Neural crest cell (in vitro differentiated cells): ENCODE measurements at regions not wholly inside any gene's neighbourhood (a gene's known extent, or its start where the extent isn't known, plus 50 kb on each side); places are given as distances from the start of the nearest gene placed in this dataset.

Experiments used
- DNase-seq: peaks from one replicate; pipeline ENCODE4 v3.0.0; 2021; ENCODE audit warnings: low read depth, mixed read lengths, low spot score
- H3K27ac Mint-ChIP-seq: one replicate; pipeline ENCODE4 v1.8.0; 2021; ENCODE audit warnings: mild to moderate bottlenecking, mixed read lengths; ENCODE audit not compliant: unreplicated experiment
- H3K27me3 Mint-ChIP-seq: 2 replicates; pipeline ENCODE4 v1.8.0; 2021; ENCODE audit warnings: low read depth, mild to moderate bottlenecking, mixed read lengths
- H3K36me3 Mint-ChIP-seq: 2 replicates; pipeline ENCODE4 v1.8.0; 2021; ENCODE audit warnings: low read depth, mild to moderate bottlenecking, mixed read lengths
- H3K4me1 Mint-ChIP-seq: 2 replicates; pipeline ENCODE4 v1.8.0; 2021; ENCODE audit warnings: mixed read lengths
- H3K4me3 Mint-ChIP-seq: one replicate; pipeline ENCODE4 v1.8.0; 2021; ENCODE audit warnings: mild to moderate bottlenecking, mixed read lengths
- H3K9me3 Mint-ChIP-seq: 2 replicates; pipeline ENCODE4 v1.8.0; 2021; ENCODE audit warnings: mixed read lengths
- TF ChIP-seq, protein P1 (sequence below): fragments of 200-600 bp; sonication (generic); conservative IDR thresholded peaks from 2 replicates; pipeline ENCODE4 v1.5.0; 2021; ENCODE audit warnings: antibody characterized with exemption, mild to moderate bottlenecking

DNA sequence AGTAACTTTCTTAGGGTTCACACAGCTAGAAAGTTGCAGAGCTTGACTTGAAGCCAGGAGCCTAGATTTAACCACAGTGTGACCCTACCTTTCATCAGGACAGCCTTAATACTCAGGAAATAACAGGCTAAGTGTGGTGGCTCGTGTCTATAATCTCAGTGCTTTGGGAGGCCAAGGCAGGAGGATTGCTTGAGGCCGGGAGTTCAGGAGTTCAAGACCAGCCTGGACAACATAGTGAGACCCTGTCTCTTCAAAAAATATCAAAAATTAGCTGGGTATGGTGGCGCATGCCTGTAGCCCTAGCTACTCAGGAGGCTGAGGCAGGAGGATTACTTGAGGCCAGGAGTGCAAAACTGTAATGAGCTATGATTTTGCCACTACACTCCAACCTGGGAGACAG lies 681.1 kb downstream of the MAT2B start:
- TF ChIP-seq, protein P1, sequence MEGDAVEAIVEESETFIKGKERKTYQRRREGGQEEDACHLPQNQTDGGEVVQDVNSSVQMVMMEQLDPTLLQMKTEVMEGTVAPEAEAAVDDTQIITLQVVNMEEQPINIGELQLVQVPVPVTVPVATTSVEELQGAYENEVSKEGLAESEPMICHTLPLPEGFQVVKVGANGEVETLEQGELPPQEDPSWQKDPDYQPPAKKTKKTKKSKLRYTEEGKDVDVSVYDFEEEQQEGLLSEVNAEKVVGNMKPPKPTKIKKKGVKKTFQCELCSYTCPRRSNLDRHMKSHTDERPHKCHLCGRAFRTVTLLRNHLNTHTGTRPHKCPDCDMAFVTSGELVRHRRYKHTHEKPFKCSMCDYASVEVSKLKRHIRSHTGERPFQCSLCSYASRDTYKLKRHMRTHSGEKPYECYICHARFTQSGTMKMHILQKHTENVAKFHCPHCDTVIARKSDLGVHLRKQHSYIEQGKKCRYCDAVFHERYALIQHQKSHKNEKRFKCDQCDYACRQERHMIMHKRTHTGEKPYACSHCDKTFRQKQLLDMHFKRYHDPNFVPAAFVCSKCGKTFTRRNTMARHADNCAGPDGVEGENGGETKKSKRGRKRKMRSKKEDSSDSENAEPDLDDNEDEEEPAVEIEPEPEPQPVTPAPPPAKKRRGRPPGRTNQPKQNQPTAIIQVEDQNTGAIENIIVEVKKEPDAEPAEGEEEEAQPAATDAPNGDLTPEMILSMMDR: no peak
- no peak for DNase-seq
- no peaks in the 10 kb centered on the region for H3K36me3 Mint-ChIP-seq
- no peaks in the 10 kb centered on the region for H3K27me3 Mint-ChIP-seq
- peaks cover 34% of the 10 kb centered on the region for H3K4me1 Mint-ChIP-seq
- no peak overlapping the region for H3K4me3 Mint-ChIP-seq
- no peak overlapping the region for H3K27ac Mint-ChIP-seq
- no peaks in the 10 kb centered on the region for H3K9me3 Mint-ChIP-seq

GRCh38 chr5:164187785-164188184 lies 682.4 kb downstream of the MAT2B start:
- Mint-ChIP-seq H3K27me3 (no peaks in the 10 kb centered on the region), H3K36me3 (no peaks in the 10 kb centered on the region), H3K9me3 (no peaks in the 10 kb centered on the region), H3K27ac (no peak overlapping the region), H3K4me1 (peaks cover 34% of the 10 kb centered on the region), H3K4me3 (no peak overlapping the region)
- TF ChIP-seq, protein P1: no peak
- no peak for DNase-seq

DNA sequence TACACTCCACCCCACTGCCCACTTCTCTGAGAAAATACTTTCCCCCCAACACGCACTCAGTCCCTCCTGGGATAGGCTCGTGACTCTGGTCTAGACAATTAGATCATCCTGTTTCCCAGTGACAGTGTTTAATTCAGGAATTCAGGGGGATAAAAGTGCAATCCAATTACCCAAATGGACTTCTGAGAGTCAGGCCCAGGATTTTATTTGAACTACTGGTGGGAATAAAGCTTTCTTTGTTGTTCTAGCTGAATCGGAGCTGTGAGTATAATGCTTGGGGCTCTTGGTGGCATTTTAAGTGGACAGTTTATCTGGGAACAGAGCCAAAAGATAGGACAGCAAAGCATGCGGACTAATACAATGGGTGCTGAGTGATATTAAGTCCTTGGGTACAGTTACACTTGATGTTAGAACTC lies 683.3 kb downstream of the MAT2B start:
- DNase-seq: no peak
- no peaks in the 10 kb centered on the region for H3K27me3 Mint-ChIP-seq
- H3K4me1 Mint-ChIP-seq: peaks cover 34% of the 10 kb centered on the region
- H3K36me3 Mint-ChIP-seq: no peaks in the 10 kb centered on the region
- no peaks in the 10 kb centered on the region for H3K9me3 Mint-ChIP-seq
- peak overlapping the region; percentile 91 for H3K27ac Mint-ChIP-seq
- TF ChIP-seq, protein P1: no peak
- no peak overlapping the region for H3K4me3 Mint-ChIP-seq

- DNase-seq: no peak
These were observed 685.8 kb downstream of the MAT2B start for GRCh38 chr5:164191240-164191639.

DNA sequence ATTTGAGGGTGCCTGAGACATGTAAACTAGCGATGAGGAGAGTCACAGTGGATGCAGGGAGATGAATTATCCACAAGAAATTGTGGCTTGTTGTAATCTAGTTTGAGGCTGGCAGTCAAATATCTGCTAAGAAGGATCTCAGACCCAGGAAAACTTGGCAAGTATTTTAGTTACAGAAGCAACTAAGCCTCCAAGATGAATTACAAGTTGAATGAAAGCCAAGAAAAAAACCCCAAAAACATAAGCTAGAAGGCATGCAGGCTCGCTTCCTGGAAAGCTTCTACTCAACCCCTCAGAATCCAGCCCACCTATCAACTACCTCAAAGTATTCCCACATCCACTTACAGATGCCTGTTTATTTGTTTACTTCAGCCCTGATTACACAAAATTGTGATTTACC lies 696.9 kb downstream of the MAT2B start:
- no peak overlapping the region for H3K4me3 Mint-ChIP-seq
- H3K27ac Mint-ChIP-seq: no peak overlapping the region
- no peaks in the 10 kb centered on the region for H3K27me3 Mint-ChIP-seq
- H3K36me3 Mint-ChIP-seq: no peaks in the 10 kb centered on the region
- no peak for DNase-seq
- no peaks in the 10 kb centered on the region for H3K4me1 Mint-ChIP-seq
- no peaks in the 10 kb centered on the region for H3K9me3 Mint-ChIP-seq
- TF ChIP-seq, protein P1: no peak

More at GRCh38 chr5:164191240-164191639, 685.8 kb downstream of the MAT2B start:
- no peaks in the 10 kb centered on the region for H3K36me3 Mint-ChIP-seq
- no peaks in the 10 kb centered on the region for H3K27me3 Mint-ChIP-seq
- TF ChIP-seq, protein P1: no peak
- peaks cover 30% of the 10 kb centered on the region for H3K4me1 Mint-ChIP-seq
- H3K9me3 Mint-ChIP-seq: peaks cover 2% of the 10 kb centered on the region
- no peak overlapping the region for H3K27ac Mint-ChIP-seq
- no peak overlapping the region for H3K4me3 Mint-ChIP-seq
